ENCODE measurements at regions not wholly inside any gene's neighbourhood (a gene's known extent, or its start where the extent isn't known, plus 50 kb on each side); places are given as distances from the start of the nearest gene placed in this dataset.

DNA sequence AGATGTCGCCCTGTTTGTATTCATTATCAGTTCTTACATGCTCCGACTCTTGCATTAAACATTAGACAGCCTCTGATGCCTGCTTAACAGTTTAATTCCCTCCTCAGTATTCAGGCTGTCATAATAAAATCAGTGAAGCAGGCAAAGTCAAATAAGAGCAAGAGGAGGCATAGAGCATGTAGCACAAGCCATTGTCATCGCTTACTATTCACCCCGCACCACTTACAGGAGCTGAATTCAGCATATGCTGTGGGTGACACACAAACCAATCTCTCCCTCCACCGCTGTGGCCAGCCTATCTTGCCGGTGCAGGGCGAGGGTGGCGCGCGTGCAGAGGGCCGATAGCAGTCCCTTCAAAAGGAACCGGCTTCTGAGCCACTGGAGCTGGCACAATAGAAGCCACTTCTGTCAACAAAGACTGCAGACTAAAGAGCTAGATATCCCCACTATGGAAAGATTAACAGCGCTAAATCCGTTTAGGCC is 433.2 kb upstream of the MGMT start:
- TF ChIP-seq, protein P1, sequence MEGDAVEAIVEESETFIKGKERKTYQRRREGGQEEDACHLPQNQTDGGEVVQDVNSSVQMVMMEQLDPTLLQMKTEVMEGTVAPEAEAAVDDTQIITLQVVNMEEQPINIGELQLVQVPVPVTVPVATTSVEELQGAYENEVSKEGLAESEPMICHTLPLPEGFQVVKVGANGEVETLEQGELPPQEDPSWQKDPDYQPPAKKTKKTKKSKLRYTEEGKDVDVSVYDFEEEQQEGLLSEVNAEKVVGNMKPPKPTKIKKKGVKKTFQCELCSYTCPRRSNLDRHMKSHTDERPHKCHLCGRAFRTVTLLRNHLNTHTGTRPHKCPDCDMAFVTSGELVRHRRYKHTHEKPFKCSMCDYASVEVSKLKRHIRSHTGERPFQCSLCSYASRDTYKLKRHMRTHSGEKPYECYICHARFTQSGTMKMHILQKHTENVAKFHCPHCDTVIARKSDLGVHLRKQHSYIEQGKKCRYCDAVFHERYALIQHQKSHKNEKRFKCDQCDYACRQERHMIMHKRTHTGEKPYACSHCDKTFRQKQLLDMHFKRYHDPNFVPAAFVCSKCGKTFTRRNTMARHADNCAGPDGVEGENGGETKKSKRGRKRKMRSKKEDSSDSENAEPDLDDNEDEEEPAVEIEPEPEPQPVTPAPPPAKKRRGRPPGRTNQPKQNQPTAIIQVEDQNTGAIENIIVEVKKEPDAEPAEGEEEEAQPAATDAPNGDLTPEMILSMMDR (IDR thresholded peaks at IDR 0.05): no peak
- TF ChIP-seq EZH2phosphoT487 (IDR thresholded peaks at IDR 0.05) (peak; percentile 82), EZH2 (IDR thresholded peaks at IDR 0.05) (no peak)
